Right hindlimb (tissue), 1 donor: ENCODE measurements at regions not wholly inside any gene's neighbourhood (a gene's known extent, or its start where the extent isn't known, plus 50 kb on each side); places are given as distances from the start of the nearest gene placed in this dataset.
A peak's percentile ranks its signal among the peaks of the same experiment; 100 is the strongest.
"Not testable (repeated sequence)": the region's sequence is repeated elsewhere in the genome, so short reads cannot be mapped to it uniquely, and the experiment has no call there.

Experiments used
- DNase-seq: peaks from one replicate; pipeline ENCODE4 v3.0.0-alpha.2; 2018

- DNase-seq = no peak
Observed at GRCh38 chr6:71642120-71642519, 244.2 kb upstream of the RIMS1 start.

DNA sequence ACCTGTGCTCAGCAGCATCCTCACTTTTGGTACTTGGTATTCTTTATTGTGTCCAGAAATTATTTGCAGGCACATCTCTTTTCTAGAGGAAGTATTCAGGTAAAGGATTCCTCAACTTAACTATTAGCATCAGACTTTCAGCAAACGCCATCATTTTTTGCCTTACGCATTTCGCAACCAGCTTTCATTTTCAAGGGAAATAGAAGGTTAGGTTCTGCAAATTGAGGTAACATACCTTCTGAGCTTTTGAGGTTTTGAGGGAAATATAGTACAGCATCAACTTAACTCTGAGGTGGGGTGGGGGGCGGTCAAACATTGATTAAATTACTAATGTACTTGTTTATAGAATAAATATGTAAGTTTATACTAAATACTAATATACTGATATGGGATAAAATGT lies 243.6 kb upstream of the RIMS1 start:
- DNase-seq = no peak

DNA sequence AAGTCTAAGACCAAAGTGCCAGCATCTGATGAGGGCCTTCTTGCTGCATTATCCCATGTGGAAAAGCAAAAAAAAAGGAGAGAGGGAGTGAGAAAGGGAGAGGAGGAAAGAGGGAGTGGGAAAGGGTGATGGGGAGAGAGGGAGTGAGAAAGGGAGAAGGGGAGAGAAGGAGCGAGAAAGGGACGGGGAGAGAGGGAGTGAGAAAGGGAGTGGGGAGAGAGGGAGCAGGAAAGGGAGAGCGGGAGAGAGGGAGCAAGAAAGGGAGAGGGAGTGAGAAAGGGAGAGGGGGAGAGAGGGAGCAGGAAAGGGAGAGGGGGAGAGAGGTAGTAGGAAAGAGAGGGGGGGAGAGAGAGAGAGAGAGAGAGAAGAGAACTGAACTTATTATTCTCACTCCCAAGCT lies 241.1 kb upstream of the RIMS1 start:
- DNase-seq = no peak

DNA sequence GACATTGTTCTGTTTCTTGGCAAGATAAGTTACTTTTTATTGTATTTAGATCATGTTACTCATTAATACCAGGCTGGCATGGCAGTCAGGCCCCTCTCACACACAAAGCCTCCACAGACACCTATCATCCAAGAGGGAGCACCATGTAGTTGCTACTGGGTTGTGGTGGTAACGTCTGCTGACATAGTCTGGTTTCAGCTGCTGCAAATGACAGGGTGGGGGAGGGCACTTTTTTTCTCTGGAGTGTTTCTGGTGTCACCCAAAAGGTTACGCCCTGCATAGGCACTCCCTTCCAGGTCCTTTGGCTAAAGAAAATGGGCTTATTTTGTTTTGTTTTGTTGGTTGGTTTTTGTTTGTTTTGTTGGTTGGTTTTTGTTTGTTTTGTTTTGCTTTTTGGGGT lies 236.4 kb upstream of the RIMS1 start:
- no peak for DNase-seq

GRCh38 chr6:71651636-71652035 lies 234.7 kb upstream of the RIMS1 start:
- no peak for DNase-seq

GRCh38 chr6:71656121-71656520 lies 230.2 kb upstream of the RIMS1 start:
- DNase-seq = no peak

- DNase-seq = no peak
Observed at GRCh38 chr6:71665931-71666330, 220.4 kb upstream of the RIMS1 start.

DNA sequence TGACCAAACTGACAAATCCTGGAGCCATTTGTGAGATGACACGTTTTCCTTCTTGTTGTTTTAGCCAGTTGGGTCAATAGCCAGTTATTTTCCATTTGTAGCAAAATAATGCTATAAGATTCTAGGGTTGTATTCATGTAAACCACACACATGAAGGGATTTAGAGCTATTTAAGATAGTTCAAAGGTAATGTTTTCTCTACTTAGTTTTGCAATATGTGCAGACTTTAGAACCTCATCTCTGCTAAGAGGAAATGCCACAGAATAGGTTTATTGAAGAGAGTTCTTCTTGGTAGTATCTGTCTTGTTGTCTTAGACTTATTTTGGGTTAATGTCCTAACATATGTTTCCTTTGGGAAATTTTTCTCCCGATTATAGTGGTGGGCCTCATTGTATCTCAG lies 213.5 kb upstream of the RIMS1 start:
- no peak for DNase-seq

- DNase-seq = no peak
Observed at GRCh38 chr6:71675386-71675785, 211.0 kb upstream of the RIMS1 start.

DNA sequence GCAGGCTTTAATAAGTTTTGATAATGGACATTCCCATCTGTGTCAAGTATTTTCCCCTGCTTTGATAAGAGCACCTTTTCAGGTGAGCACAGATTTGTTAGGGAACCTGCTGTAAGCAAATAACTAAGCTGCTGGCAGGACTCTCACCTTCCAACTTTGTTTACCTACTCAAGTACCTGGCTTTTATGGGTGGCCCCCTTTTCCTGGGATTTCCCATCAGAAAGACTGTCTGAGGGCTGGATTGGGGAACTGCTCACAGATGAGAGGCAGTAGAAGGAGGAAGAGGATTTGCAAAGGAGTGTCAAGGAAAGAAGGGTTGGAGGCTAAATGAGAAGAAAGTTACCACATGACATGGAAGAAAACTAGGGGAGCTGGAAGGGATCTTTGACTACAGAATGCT lies 210.1 kb upstream of the RIMS1 start:
- no peak for DNase-seq

DNA sequence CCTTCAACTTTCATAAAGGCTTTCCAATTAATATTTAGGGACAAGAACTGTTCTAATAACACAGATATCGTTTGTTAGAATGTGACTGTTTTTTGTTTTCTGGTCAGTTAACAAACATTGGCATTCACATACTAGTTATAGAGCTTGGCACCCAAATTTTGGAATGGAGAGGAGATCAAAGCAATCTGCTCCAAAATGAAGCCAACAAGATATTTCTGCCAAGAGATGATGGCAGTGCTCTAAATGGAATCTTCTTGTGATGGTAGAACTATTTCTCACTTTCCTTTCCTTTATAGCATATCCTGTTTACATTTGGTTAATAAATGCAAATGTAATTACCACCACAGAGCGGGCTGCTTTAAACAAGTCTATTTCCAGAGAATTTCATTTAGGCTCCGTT lies 208.3 kb upstream of the RIMS1 start:
- no peak for DNase-seq

- no peak for DNase-seq
Observed at GRCh38 chr6:71681234-71681867, 205.0 kb upstream of the RIMS1 start.

GRCh38 chr6:71686021-71686677 lies 200.2 kb upstream of the RIMS1 start:
- not testable (repeated sequence) for DNase-seq

DNA sequence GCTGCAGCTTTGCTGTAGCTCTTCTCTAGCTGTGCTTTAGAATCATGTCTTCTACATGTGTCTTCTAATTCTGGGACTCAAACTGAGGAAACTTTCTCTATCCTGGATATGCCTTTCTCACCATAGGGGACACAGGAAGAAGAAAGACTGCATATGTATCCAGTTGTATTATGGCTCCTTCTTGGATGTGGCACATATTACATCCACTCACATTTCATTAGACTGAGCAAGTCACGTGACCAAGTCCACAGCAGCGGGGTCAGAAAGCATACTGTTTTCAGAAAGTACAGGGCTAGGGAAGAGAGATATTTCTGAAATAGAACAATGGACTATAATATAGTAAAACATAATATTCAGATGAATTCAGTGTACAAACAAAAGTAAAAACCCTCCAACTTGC lies 187.6 kb upstream of the RIMS1 start:
- no peak for DNase-seq

- DNase-seq = no peak
Observed at GRCh38 chr6:71706523-71706922, 179.8 kb upstream of the RIMS1 start.

DNA sequence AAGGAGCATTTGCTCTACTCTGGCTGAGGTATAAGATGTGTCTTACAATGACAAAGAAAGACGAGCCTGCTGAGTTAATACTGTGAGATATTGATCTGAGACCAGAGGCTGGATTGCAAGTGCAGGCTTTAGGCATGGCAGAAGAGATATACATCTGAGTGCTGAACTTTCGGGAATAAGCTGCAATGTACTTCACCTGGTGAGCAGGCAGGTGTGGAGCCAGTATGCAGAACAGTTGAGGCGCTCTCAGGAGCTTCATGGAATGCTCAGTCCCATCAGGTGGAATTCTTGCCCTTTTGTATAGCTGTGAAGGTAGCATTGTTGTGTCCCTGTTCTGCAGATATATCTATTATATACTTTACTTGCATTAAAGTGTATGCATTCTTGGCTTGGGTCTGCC lies 179.3 kb upstream of the RIMS1 start:
- DNase-seq = no peak

GRCh38 chr6:71720705-71721104 lies 165.6 kb upstream of the RIMS1 start:
- no peak for DNase-seq

- DNase-seq = peak; percentile 25
Observed at GRCh38 chr6:71721642-71722041, 164.7 kb upstream of the RIMS1 start.

DNA sequence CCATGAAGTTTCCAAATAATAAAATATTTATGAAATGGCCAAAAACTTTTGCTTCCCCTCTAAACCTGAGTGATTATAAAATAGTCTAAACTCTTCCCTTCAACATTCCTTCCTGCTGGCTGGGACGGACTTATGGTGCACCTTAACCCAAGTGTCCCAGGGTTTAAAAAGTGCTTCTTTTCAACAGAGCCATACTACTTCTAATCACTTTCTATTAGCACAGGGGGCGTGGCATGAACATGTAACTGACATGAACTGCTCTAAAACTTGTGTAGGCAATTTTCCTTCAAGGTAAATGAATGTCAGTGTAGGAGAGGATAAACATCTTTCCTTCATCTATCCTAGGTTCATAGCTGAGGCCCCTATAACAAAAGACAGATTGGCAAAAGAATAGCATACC lies 163.6 kb upstream of the RIMS1 start:
- no peak for DNase-seq

- no peak for DNase-seq
Observed at GRCh38 chr6:71724456-71725125, 161.8 kb upstream of the RIMS1 start.

DNA sequence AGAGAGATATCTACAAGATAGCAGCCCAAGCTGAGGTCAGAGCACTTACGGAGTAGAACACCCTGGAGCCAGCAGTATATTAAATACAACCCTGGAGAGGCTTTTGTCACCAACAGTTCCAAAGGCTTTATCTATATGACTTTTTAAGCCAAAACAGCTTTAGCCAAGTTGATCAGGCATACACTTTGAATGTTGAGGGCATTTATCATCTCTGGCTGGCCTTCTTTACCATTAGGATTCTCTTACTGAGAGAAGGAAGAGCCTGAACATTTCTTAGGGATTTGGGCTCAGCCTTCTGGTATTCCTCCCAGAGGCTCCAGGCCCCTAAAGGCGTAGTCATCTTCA lies 161.3 kb upstream of the RIMS1 start:
- no peak for DNase-seq

DNA sequence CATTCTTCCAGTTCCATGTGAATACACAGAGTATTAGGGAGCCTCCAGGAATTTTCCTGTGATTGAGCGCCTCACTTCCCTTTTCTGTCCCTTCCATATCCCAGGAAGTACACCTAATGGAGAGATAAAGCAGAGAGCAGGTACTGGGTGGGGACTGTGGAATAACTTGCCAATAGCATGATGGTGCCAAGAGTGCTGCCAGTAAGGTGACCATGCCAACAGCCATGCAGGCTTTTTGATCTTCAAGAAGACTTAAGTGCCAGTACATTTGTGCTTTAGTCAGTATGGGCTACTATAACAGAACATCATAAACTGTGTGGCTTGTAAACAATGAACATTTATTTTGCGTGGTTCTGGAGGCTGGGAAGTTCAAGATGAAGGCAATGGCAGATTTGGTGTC lies 160.2 kb upstream of the RIMS1 start:
- DNase-seq = no peak

DNA sequence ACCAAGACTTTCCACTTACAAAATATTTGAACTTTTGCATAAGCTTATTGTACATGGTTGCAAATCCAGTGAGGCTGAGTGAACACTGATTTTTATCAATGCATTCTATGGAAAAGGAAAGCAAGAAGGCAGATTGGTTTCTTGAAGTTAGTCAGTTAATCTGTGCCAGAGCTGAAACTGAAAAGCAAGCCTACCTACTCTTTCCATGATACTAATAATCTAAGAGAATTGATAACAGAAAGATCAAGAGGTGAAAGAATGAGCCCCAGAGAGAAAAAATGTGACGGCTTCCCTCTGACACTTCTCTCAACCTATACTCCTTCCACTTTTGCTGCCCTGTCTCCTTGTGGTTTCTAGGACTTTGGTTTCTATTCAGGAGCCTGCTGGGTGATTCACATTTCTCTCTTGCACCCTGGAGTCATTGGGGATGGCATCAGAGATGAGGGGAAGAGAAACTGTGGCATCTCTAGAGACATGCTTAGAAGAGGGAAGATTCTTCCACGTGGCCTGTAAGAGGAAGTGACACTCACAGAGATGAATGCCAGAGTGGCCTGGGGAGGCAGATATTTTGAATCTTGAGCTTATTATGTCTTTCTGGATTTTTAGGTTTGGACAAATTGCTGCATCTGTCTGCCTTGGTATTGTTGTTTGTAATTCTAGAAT lies 158.6 kb upstream of the RIMS1 start:
- DNase-seq = no peak

- DNase-seq = no peak
Observed at GRCh38 chr6:71730284-71730683, 156.1 kb upstream of the RIMS1 start.
